Osteoblast (primary cell): ENCODE measurements at regions not wholly inside any gene's neighbourhood (a gene's known extent, or its start where the extent isn't known, plus 50 kb on each side); places are given as distances from the start of the nearest gene placed in this dataset.

ENCODE experiments used
- DNase-seq: peaks from one replicate; pipeline ENCODE4 v3.0.0; 2011; ENCODE audit warnings: low spot score, mixed read lengths; ENCODE audit not compliant: insufficient read length; ENCODE audit errors: missing footprints
- H2AFZ ChIP-seq: 2 replicates; pipeline ENCODE4 v1.6.0; 2011; ENCODE audit warnings: mild to moderate bottlenecking, low read length
- H3K27ac ChIP-seq: 2 replicates; pipeline ENCODE4 v1.5.1; 2011; ENCODE audit warnings: mild to moderate bottlenecking, low read depth, low read length, moderate library complexity
- H3K27me3 ChIP-seq: 2 replicates; pipeline ENCODE4 v1.6.0; 2012; ENCODE audit warnings: mild to moderate bottlenecking, control low read depth, inconsistent platforms, low read length, moderate library complexity; ENCODE audit not compliant: insufficient read depth
- H3K36me3 ChIP-seq: 2 replicates; pipeline ENCODE4 v1.5.1; 2011; ENCODE audit warnings: mild to moderate bottlenecking, low read length, control low read depth, moderate library complexity; ENCODE audit not compliant: insufficient read depth
- H3K4me1 ChIP-seq: 2 replicates; pipeline ENCODE4 v1.5.1; 2011; ENCODE audit warnings: mild to moderate bottlenecking, low read length, control low read depth, moderate library complexity; ENCODE audit not compliant: insufficient read depth
- H3K4me2 ChIP-seq: 2 replicates; pipeline ENCODE4 v1.6.0; 2011; ENCODE audit warnings: mild to moderate bottlenecking, low read length; ENCODE audit not compliant: insufficient read depth
- H3K4me3 ChIP-seq: fragments of 200-600 bp; sonication (generic); 3 replicates; pipeline ENCODE4 v1.5.1; 2012; ENCODE audit warnings: mild to moderate bottlenecking, low read length, inconsistent platforms; ENCODE audit not compliant: insufficient read depth
- H3K79me2 ChIP-seq: 2 replicates; pipeline ENCODE4 v1.6.0; 2012; ENCODE audit warnings: mild to moderate bottlenecking, low read length, control low read depth, inconsistent platforms; ENCODE audit not compliant: insufficient read depth
- H3K9me3 ChIP-seq: 2 replicates; pipeline ENCODE4 v1.5.1; 2011; ENCODE audit warnings: low read depth, low read length, control low read depth
- H4K20me1 ChIP-seq: 2 replicates; pipeline ENCODE4 v1.6.0; 2012; ENCODE audit warnings: mild to moderate bottlenecking, low read length, control low read depth; ENCODE audit not compliant: insufficient read depth
- TF ChIP-seq, protein P1 (sequence below): IDR thresholded peaks from 2 replicates; pipeline ENCODE4 v1.5.1; 2011; ENCODE audit warnings: mild to moderate bottlenecking, low read depth, low read length, moderate library complexity; ENCODE audit errors: extremely low read depth

GRCh38 chr22:34722901-34723300 is 343.1 kb upstream of the ISX start:
- H3K4me3 ChIP-seq, result no peak overlapping the region
- no peaks in the 10 kb centered on the region for H3K9me3 ChIP-seq
- H3K4me2 ChIP-seq, result no peak overlapping the region

GRCh38 chr22:34736081-34736480 is 329.9 kb upstream of the ISX start:
- H3K4me3 ChIP-seq, result no peak overlapping the region
- H4K20me1 ChIP-seq, result no peaks in the 10 kb centered on the region
- no peaks in the 10 kb centered on the region for H3K27me3 ChIP-seq
- no peak overlapping the region for H3K27ac ChIP-seq
- DNase-seq, result no peak
- no peaks in the 10 kb centered on the region for H3K79me2 ChIP-seq
- no peaks in the 10 kb centered on the region for H3K36me3 ChIP-seq
- TF ChIP-seq, protein P1, sequence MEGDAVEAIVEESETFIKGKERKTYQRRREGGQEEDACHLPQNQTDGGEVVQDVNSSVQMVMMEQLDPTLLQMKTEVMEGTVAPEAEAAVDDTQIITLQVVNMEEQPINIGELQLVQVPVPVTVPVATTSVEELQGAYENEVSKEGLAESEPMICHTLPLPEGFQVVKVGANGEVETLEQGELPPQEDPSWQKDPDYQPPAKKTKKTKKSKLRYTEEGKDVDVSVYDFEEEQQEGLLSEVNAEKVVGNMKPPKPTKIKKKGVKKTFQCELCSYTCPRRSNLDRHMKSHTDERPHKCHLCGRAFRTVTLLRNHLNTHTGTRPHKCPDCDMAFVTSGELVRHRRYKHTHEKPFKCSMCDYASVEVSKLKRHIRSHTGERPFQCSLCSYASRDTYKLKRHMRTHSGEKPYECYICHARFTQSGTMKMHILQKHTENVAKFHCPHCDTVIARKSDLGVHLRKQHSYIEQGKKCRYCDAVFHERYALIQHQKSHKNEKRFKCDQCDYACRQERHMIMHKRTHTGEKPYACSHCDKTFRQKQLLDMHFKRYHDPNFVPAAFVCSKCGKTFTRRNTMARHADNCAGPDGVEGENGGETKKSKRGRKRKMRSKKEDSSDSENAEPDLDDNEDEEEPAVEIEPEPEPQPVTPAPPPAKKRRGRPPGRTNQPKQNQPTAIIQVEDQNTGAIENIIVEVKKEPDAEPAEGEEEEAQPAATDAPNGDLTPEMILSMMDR, result no peak
- H2AFZ ChIP-seq, result no peak overlapping the region
- no peaks in the 10 kb centered on the region for H3K4me1 ChIP-seq
- no peaks in the 10 kb centered on the region for H3K9me3 ChIP-seq
- H3K4me2 ChIP-seq, result no peak overlapping the region

More at GRCh38 chr22:34722901-34723300, 343.1 kb upstream of the ISX start:
- Histone ChIP-seq H3K79me2 (no peaks in the 10 kb centered on the region), H3K4me1 (no peaks in the 10 kb centered on the region), H3K27me3 (no peaks in the 10 kb centered on the region), H3K27ac (no peak overlapping the region), H3K36me3 (no peaks in the 10 kb centered on the region), H2AFZ (no peak overlapping the region), H4K20me1 (no peaks in the 10 kb centered on the region)
- no peak for DNase-seq
- TF ChIP-seq, protein P1, result no peak

DNA sequence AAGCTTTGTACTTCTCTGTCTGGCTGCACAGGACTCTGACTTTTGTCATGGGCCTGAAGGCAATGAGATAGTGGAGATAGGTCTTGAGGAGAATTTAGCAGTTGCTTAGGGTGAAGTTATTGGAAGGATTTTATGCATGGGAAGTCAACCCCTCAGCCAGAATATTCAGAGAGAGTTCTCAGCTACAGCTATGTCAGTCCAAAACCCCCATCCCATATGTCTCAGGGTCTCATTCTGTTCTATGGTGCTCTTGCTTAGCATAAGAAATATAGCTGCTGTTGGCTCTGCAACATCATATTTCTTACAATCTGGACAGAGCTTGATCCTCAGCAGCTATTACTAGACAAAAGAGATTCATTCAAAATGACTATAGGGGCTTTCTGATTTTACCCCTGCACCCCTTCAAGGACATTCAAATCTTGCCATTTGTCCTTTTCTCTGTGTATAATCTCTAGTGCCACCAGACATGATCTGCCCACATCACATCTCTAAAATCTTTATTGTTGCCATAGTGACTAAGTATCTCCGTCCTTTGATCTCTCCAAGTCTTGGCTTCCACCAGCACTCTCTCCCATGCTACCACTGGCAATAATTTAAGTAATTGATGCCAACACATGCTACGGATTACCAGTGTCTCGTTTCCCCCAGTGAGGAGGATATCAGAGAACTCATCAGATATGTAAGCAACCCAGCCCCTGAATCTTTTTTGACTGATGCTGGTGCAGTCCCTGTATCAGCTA is 327.1 kb upstream of the ISX start:
- Histone ChIP-seq H3K4me2 (no peak overlapping the region), H3K9me3 (no peaks in the 10 kb centered on the region), H2AFZ (no peak overlapping the region), H3K79me2 (no peaks in the 10 kb centered on the region), H3K27me3 (no peaks in the 10 kb centered on the region), H3K36me3 (no peaks in the 10 kb centered on the region), H3K4me1 (no peaks in the 10 kb centered on the region), H4K20me1 (no peaks in the 10 kb centered on the region), H3K27ac (no peak overlapping the region), H3K4me3 (no peak overlapping the region)
- no peak for DNase-seq
- TF ChIP-seq, protein P1, result no peak

DNA sequence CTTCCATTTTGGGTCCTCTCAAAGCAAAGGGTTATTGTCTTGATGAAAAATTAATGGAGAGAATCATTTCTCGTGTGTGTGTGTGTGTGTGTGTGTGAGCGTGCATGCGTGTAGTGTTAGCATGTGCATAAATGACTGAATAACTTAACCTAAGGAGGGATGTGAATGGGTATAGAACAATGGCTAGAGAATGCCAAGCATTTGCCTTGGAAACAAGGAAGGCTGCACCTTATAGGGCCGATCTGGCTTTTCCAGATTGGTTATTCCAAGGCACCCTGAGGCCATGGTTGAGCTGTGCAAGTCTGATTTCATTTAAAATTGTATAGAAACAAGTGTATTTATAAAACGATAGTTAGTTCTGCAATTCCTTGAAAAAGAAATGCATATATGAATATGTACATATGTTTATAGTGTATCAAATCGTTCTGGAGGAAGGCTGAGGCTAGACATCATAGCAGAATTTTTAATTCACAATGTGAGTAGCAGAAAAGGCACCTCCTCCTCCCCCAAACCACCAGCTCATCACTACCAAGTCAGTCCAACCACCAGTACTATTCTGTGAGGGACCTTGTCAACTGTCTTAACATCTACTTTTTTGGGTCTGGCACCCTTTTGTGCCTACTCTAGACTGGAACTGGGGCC is 322.7 kb upstream of the ISX start:
- no peaks in the 10 kb centered on the region for H3K9me3 ChIP-seq
- no peak overlapping the region for H2AFZ ChIP-seq
- no peaks in the 10 kb centered on the region for H3K36me3 ChIP-seq
- no peaks in the 10 kb centered on the region for H4K20me1 ChIP-seq
- H3K4me3 ChIP-seq, result no peak overlapping the region
- no peaks in the 10 kb centered on the region for H3K27me3 ChIP-seq
- no peaks in the 10 kb centered on the region for H3K79me2 ChIP-seq
- no peak overlapping the region for H3K27ac ChIP-seq
- no peak for DNase-seq
- H3K4me2 ChIP-seq, result no peak overlapping the region
- TF ChIP-seq, protein P1, result no peak
- H3K4me1 ChIP-seq, result no peaks in the 10 kb centered on the region
